Vagina (tissue), 2 donors: ENCODE measurements at regions not wholly inside any gene's neighbourhood (a gene's known extent, or its start where the extent isn't known, plus 50 kb on each side); places are given as distances from the start of the nearest gene placed in this dataset.

ENCODE experiments used
- POLR2AphosphoS5 ChIP-seq, 2 donors: sonication (generic); formaldehyde crosslinking; IDR thresholded peaks; one replicate each; pipeline ENCODE4 v1.9.0; 2017; ENCODE audit warnings: antibody characterized with exemption in 2 of 2, mild to moderate bottlenecking in 2 of 2, low read depth in 1 of 2; ENCODE audit not compliant: insufficient read depth in 1 of 2
- TF ChIP-seq, protein P1 (sequence below), 3 experiments: fragments of 450-650 bp in 2 of 3; fragments of 200-600 bp in 1 of 3; sonication (generic) in 1 of 3; IDR thresholded peaks; one replicate each; pipeline ENCODE4 v1.5.1; 2017 to 2019; ENCODE audit warnings: antibody characterized with exemption in 3 of 3, mild to moderate bottlenecking in 2 of 3, moderate library complexity in 2 of 3

DNA sequence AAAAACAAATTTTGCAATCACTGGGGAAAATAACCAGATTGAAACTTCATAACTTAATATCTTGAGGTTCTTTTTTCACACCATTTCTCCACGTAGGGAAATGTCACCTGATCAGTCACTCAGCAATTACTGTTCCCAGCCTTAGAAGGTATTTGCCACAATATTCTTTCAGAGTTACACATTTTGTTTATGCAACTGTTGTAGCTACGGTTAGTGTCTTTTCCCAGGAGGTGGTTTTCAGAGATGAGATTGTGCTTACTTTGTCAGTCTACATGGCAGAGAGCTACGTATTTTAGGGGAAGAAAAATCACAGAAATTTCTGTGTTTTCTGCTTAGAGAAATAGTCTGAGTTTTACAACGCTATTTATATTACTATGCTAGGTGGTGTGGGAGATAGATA is 792.8 kb upstream of the B3GALT2 start:
- TF ChIP-seq, protein P1, sequence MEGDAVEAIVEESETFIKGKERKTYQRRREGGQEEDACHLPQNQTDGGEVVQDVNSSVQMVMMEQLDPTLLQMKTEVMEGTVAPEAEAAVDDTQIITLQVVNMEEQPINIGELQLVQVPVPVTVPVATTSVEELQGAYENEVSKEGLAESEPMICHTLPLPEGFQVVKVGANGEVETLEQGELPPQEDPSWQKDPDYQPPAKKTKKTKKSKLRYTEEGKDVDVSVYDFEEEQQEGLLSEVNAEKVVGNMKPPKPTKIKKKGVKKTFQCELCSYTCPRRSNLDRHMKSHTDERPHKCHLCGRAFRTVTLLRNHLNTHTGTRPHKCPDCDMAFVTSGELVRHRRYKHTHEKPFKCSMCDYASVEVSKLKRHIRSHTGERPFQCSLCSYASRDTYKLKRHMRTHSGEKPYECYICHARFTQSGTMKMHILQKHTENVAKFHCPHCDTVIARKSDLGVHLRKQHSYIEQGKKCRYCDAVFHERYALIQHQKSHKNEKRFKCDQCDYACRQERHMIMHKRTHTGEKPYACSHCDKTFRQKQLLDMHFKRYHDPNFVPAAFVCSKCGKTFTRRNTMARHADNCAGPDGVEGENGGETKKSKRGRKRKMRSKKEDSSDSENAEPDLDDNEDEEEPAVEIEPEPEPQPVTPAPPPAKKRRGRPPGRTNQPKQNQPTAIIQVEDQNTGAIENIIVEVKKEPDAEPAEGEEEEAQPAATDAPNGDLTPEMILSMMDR (IDR thresholded peaks at IDR 0.05), result no peak
- no peak for TF ChIP-seq POLR2AphosphoS5 (IDR thresholded peaks at IDR 0.05; ENCODE audit: insufficient read depth in 1 of 2, low read depth in 1 of 2)
